HepG2 (cell line): ENCODE measurements at regions not wholly inside any gene's neighbourhood (a gene's known extent, or its start where the extent isn't known, plus 50 kb on each side); places are given as distances from the start of the nearest gene placed in this dataset.

Experiments used
- ATAC-seq: fragments of 200-7000 bp; cut with Tn5 transposase; 3 replicates; pipeline ENCODE4 v1.9.1; 2020; ENCODE audit warnings: mild to moderate bottlenecking, moderate library complexity
- BruUV-seq: library from RNA; stranded (reverse); fragments of 400-500 nt; replicated peaks from 2 replicates; lab custom pipeline; 2021; lab: Mats Ljungman, UMichigan
- CTCF ChIA-PET: fragments of 300-600 bp; formaldehyde crosslinking; extraction: SDS; loops from one replicate; lab custom pipeline; 2021; ENCODE audit warnings: low total read pairs, inconsistent platforms, low intra/inter-chr PET ratio; lab: Yijun Ruan, JAX
- POLR2A ChIA-PET: fragments of 350-600 bp; sonication (Branson Sonifier 250); formaldehyde crosslinking; loops from one replicate; lab custom pipeline; 2020; ENCODE audit warnings: antibody characterized with exemption, inconsistent platforms; lab: Yijun Ruan, JAX
- DNase-seq: peaks from one replicate; pipeline ENCODE4 v3.0.0-alpha.2; 2015; ENCODE audit warnings: low spot score
- FAIRE-seq: peaks from 3 replicates; lab custom pipeline; 2011; peaks lifted over from hg19 to GRCh38; lab: Jason Lieb, UNC
- H2AFZ ChIP-seq: one replicate; pipeline ENCODE4 v1.6.1; 2011; ENCODE audit warnings: low read length, inconsistent platforms
- H3K27ac ChIP-seq: fragments of 300-600 bp; 3 replicates; pipeline ENCODE4 v1.8.0; 2011; ENCODE audit warnings: mixed run types, mild to moderate bottlenecking, mixed read lengths, low read length, inconsistent platforms; ENCODE audit not compliant: insufficient read depth; ENCODE audit errors: extremely low read length
- H3K27me3 ChIP-seq, 2 experiments: fragments of 200-600 bp in 1 of 2; 2 replicates in 1 of 2; 3 replicates in 1 of 2; pipeline versions ENCODE4 v1.6.0 to v1.8.0; 2011; ENCODE audit warnings: low read length in 2 of 2, mild to moderate bottlenecking in 2 of 2, moderate library complexity in 2 of 2, inconsistent platforms in 1 of 2; ENCODE audit not compliant: insufficient read depth in 2 of 2, control insufficient read depth in 1 of 2
- H3K36me3 ChIP-seq, 2 experiments: fragments of 200-600 bp in 1 of 2; replicated peaks in 1 of 2; 2 replicates in 1 of 2; 3 replicates in 1 of 2; pipeline versions ENCODE4 v1.5.1 to v1.8.0; 2011; ENCODE audit warnings: low read length in 2 of 2, inconsistent platforms in 1 of 2; ENCODE audit not compliant: insufficient read depth in 2 of 2, control insufficient read depth in 1 of 2
- H3K4me1 ChIP-seq: 2 replicates; pipeline ENCODE4 v1.5.1; 2012; ENCODE audit warnings: low read length, inconsistent platforms; ENCODE audit not compliant: insufficient read depth
- H3K4me2 ChIP-seq: 2 replicates; pipeline ENCODE4 v1.6.0; 2011; ENCODE audit warnings: low read depth, low read length, inconsistent platforms
- H3K4me3 ChIP-seq, 3 experiments: fragments of 200-600 bp in 1 of 3; sonication (generic), shearing (Covaris generic) in 1 of 3; replicated peaks in 1 of 3; 2 replicates each; pipeline ENCODE4 v1.5.1; 2011 to 2016; ENCODE audit warnings: low read length in 3 of 3, inconsistent platforms in 2 of 3, low read depth in 2 of 3, mild to moderate bottlenecking in 2 of 3, control low read depth in 1 of 3, mixed read lengths in 1 of 3; ENCODE audit not compliant: insufficient read depth in 1 of 3
- H3K79me2 ChIP-seq: one replicate; pipeline ENCODE4 v1.6.1; 2011; ENCODE audit warnings: low read length, inconsistent platforms; ENCODE audit not compliant: insufficient read depth
- H3K9ac ChIP-seq: 2 replicates; pipeline ENCODE4 v1.6.0; 2011; ENCODE audit warnings: mild to moderate bottlenecking, low read depth, low read length, inconsistent platforms; ENCODE audit not compliant: insufficient read depth
- H3K9me3 ChIP-seq: 2 replicates; pipeline ENCODE4 v1.5.1; 2012; ENCODE audit warnings: mild to moderate bottlenecking, low read length
- H4K20me1 ChIP-seq: 2 replicates; pipeline ENCODE4 v1.6.0; 2011; ENCODE audit warnings: inconsistent platforms, mild to moderate bottlenecking, low read length, moderate library complexity; ENCODE audit not compliant: insufficient read depth
- AGO1 ChIP-seq: fragments of 200-400 bp; formaldehyde crosslinking; IDR thresholded peaks from 2 replicates; pipeline ENCODE4 v1.6.1; 2017; ENCODE audit warnings: mild to moderate bottlenecking, low read depth, low read length, moderate library complexity; ENCODE audit not compliant: poor library complexity, severe bottlenecking
- ATF7-NPFF ChIP-seq: sonication (generic); formaldehyde crosslinking; IDR thresholded peaks from 2 replicates; pipeline ENCODE4 v1.8.1; 2023; ENCODE audit warnings: mild to moderate bottlenecking, low read depth, missing genetic modification reagents, moderate library complexity
- ERF ChIP-seq: IDR thresholded peaks from 2 replicates; pipeline ENCODE4 v1.6.1; 2018; ENCODE audit warnings: missing biosample characterization, missing genetic modification reagents
- GLI4 ChIP-seq: sonication (generic); formaldehyde crosslinking; IDR thresholded peaks from 2 replicates; pipeline ENCODE4 v1.5.1; 2020; ENCODE audit warnings: missing genetic modification reagents, mild to moderate bottlenecking, moderate library complexity, borderline replicate concordance
- HDAC2 ChIP-seq: sonication (generic); formaldehyde crosslinking; IDR thresholded peaks from 2 replicates; pipeline ENCODE4 v1.4.0; 2020; ENCODE audit warnings: missing genetic modification reagents
- JUN ChIP-seq: sonication (generic); formaldehyde crosslinking; IDR thresholded peaks from 2 replicates; pipeline ENCODE4 v1.4.0; 2020; ENCODE audit warnings: mild to moderate bottlenecking, missing genetic modification reagents
- KLF12 ChIP-seq: sonication (generic); formaldehyde crosslinking; IDR thresholded peaks from 2 replicates; pipeline ENCODE4 v1.4.0; 2020; ENCODE audit warnings: missing genetic modification reagents, borderline replicate concordance
- MTF1 ChIP-seq: sonication (generic); formaldehyde crosslinking; IDR thresholded peaks from 2 replicates; pipeline ENCODE4 v1.5.0; 2020; ENCODE audit warnings: missing genetic modification reagents
- SALL1 ChIP-seq: sonication (generic); formaldehyde crosslinking; IDR thresholded peaks from 2 replicates; pipeline ENCODE4 v1.8.0; 2022; ENCODE audit warnings: mild to moderate bottlenecking, missing genetic modification reagents
- SNAPC4 ChIP-seq: sonication (generic); formaldehyde crosslinking; IDR thresholded peaks from 2 replicates; pipeline ENCODE4 v1.4.0; 2020; ENCODE audit warnings: mild to moderate bottlenecking, missing genetic modification reagents
- TARDBP ChIP-seq: sonication (generic); formaldehyde crosslinking; IDR thresholded peaks from 2 replicates; pipeline ENCODE4 v1.8.0; 2022; ENCODE audit warnings: mild to moderate bottlenecking, missing genetic modification reagents
- TCF12 ChIP-seq, 2 experiments: fragments of 450-650 bp in 1 of 2; sonication (generic) in 1 of 2; formaldehyde crosslinking in 1 of 2; IDR thresholded peaks; 2 replicates each; pipeline versions ENCODE4 v1.6.1 to v1.8.0; 2017 to 2022; ENCODE audit warnings: antibody characterized with exemption in 1 of 2, mild to moderate bottlenecking in 1 of 2, missing genetic modification reagents in 1 of 2, moderate library complexity in 1 of 2
- ZBTB8A ChIP-seq: sonication (generic); formaldehyde crosslinking; IDR thresholded peaks from 2 replicates; pipeline ENCODE4 v1.4.0; 2020; ENCODE audit warnings: mild to moderate bottlenecking, low read depth, missing genetic modification reagents, borderline replicate concordance
- ZFP90 ChIP-seq: sonication (generic); formaldehyde crosslinking; IDR thresholded peaks from 2 replicates; pipeline ENCODE4 v1.8.0; 2022; ENCODE audit warnings: missing genetic modification reagents, mild to moderate bottlenecking, inconsistent platforms, borderline replicate concordance
- ZMYM2 ChIP-seq: sonication (generic); formaldehyde crosslinking; IDR thresholded peaks from 2 replicates; pipeline ENCODE4 v1.8.0; 2022; ENCODE audit warnings: mild to moderate bottlenecking, missing genetic modification reagents
- ZNF33B ChIP-seq: sonication (generic); formaldehyde crosslinking; IDR thresholded peaks from 2 replicates; pipeline ENCODE4 v1.5.1; 2020; ENCODE audit warnings: mild to moderate bottlenecking, missing genetic modification reagents
- ZNF343 ChIP-seq: sonication (generic); formaldehyde crosslinking; IDR thresholded peaks from 2 replicates; pipeline ENCODE4 v1.4.0; 2020; ENCODE audit warnings: mild to moderate bottlenecking, missing genetic modification reagents
- ZNF367 ChIP-seq: sonication (generic); formaldehyde crosslinking; IDR thresholded peaks from 2 replicates; pipeline ENCODE4 v1.4.0; 2020; ENCODE audit warnings: missing genetic modification reagents, borderline replicate concordance
- ZUFSP ChIP-seq: sonication (generic); formaldehyde crosslinking; IDR thresholded peaks from 2 replicates; pipeline ENCODE4 v1.9.0; 2021; ENCODE audit warnings: missing genetic modification reagents, mild to moderate bottlenecking, borderline replicate concordance
- WGBS: methylation state at CpG from one replicate; pipeline ENCODE4 v1.1.6; 2017; ENCODE audit warnings: low lambda C conversion rate; 5-methylcytosine and 5-hydroxymethylcytosine counted together
- in situ Hi-C: cut with HindIII; loops from 2 replicates; pipeline ENCODE4 v1.10.0; 2017; ENCODE audit warnings: low pct_unique_long_range_greater_than_20kb; ENCODE audit not compliant: extremely low pct_ligation_motif_present
- intact Hi-C: fragments of 100-400 bp; cut with micrococcal nuclease; formaldehyde crosslinking; loops from one replicate; pipeline ENCODE4 v1.10.0; 2022; ENCODE audit not compliant: unreplicated experiment

DNA sequence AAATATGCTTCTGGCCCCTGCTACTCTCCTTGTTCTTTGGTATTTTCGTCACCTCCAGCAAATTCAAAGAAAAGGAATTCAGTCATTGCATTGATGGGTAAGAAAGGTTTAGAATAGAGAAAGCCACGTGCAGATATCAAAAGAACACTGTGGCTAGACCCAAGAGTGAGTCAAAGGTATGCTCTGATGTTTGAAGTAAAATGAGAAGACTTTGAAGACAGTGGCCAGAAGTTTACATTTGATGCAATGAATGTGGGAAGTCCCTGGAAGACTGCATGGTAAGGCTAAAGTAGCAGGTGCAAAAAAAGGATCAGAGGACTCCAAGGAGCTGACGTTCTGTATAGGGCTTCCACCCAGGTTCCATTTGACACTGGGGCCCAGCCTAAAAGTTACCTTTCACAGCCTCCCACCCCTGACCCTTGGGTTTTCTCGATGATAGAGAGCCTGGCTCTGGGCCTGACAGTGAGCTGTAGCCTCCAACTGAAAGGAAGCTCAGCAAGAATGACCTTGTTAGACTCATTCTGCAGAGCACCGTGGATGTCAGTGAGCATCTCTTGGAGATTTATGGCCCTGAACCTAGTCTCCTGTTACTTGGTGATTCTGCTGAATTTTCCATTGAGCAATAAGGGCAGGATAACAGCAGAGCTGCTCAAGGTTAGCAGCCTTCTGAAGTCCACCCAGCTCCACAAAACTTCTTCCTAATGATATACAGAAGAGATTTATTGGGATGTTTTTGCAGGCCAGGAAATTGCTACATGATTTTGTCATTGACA, 223.7 kb upstream of the RBBP8 start:
- POLR2A ChIA-PET, result no interaction called here
- Histone ChIP-seq H3K4me3 (no peak overlapping the region), H3K9me3 (no peaks in the 10 kb centered on the region), H3K27me3 (no peaks in the 10 kb centered on the region), H3K9ac (no peak overlapping the region), H3K4me1 (peaks cover 13% of the 10 kb centered on the region), H4K20me1 (no peaks in the 10 kb centered on the region), H3K36me3 (no peaks in the 10 kb centered on the region), H3K27ac (no peak overlapping the region), H3K4me2 (no peak overlapping the region), H2AFZ (no peak overlapping the region), H3K79me2 (no peaks in the 10 kb centered on the region)
- no peak for FAIRE-seq
- CTCF ChIA-PET, result no interaction called here
- 31% methylated on average over 3 of the region's 5 CpGs for WGBS
- no peak for ATAC-seq
- in situ Hi-C loops (no loop called here), intact Hi-C loops (no loop called here)
- BruUV-seq, result no TSS peak
- DNase-seq, result no peak
- TF ChIP-seq KLF12 (CRISPR knock-in tag) (no peak), TARDBP (CRISPR knock-in tag) (no peak), ZBTB8A (no peak), AGO1 (no peak), SNAPC4 (CRISPR knock-in tag) (no peak), ZNF367 (CRISPR knock-in tag) (no peak), ZMYM2 (CRISPR knock-in tag) (no peak), SALL1 (CRISPR knock-in tag) (no peak), TCF12 (IDR thresholded peaks at IDR 0.05) (no peak), TCF12 (CRISPR knock-in tag; IDR thresholded peaks at IDR 0.05) (no peak), ZNF343 (no peak), ERF (no peak), ZUFSP (no peak), ZFP90 (CRISPR knock-in tag) (no peak), MTF1 (CRISPR knock-in tag) (no peak), HDAC2 (no peak), ATF7-NPFF (CRISPR knock-in tag) (no peak), GLI4 (no peak), ZNF33B (CRISPR knock-in tag) (no peak), JUN (CRISPR knock-in tag) (no peak)
